Endometrium (tissue), 2 donors: ENCODE measurements at regions not wholly inside any gene's neighbourhood (a gene's known extent, or its start where the extent isn't known, plus 50 kb on each side); places are given as distances from the start of the nearest gene placed in this dataset.

Source experiments
- FAIRE-seq: peaks from 2 replicates; lab custom pipeline; 2012; peaks lifted over from hg19 to GRCh38; lab: Jason Lieb, UNC
- donor health status: control.
- donor health status: control.

DNA sequence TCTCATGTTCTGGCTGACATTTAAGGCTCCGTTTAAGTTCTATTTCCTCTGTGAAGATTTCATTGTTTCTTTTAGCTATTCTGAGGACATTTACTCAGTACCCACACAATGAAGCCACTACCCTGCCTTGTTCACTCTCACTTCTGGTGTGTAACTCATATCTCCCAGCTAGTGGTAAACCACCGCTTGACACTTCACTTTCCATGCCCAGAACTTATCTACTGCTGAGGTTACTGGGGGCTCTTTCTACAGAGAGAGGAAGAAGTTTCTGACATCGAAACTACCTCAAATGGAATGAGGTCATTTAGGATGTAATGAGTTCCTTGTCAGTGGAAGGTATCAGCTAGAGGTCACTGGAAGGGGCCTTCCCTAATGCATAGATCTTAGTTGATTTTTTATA lies 501.5 kb downstream of the DMAC1 start:
- FAIRE-seq, result no peak

DNA sequence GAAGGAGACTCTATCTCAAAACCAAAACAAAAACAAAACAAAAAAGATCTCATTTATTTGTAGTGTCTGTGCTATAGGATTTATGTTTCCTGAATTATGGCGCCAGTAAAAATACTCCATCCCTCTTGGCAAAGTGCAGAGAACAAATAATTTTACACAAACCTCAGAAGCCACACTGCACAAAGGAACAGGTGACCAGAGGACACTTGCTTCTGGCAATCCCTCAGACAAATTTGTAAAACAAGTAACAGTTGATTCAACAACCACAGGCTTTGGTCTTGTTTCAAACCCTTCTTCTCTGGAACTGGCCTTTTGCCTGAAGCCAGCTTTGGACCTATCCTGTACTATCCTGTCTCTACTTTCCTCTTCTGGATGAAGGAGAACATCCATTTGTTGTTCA lies 502.1 kb downstream of the DMAC1 start:
- FAIRE-seq, result no peak

DNA sequence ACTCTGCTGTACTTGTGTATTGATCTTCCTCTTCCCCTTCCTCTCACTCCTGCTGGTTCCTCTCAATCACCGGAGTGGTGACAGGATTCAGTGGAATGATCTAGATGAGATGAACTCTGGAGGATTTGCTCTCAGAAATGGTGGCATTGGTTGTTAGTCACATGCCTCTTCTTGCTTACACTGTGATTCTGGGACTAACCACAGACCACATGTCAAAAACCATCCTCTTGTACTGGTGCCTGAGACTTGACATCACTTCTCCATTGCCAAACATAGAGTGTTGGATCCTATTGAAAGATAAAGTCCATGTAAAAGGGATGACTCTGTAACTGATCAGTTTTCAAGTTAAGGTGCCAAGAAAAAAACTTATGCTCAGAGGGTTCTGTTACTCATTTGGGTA lies 506.5 kb downstream of the DMAC1 start:
- FAIRE-seq, result no peak

DNA sequence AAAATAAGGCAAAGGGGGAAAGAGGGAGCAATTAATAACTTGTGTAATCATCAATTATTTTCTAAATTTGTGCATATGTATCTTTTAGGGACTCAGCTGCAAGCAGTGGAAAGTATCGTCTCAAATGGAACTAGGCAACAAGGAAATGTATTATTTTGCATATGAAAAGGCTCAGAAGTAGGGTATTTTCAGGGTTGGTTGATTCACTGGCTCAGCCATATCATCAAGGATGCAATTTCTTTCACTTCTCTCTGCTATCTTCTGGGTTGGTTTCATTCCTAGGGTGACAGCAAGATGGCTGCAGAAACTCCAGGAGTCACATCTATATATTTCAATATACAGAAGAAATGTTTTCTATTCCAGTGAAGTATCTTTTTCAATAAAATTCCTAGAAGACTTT lies 509.8 kb downstream of the DMAC1 start:
- FAIRE-seq, result no peak

DNA sequence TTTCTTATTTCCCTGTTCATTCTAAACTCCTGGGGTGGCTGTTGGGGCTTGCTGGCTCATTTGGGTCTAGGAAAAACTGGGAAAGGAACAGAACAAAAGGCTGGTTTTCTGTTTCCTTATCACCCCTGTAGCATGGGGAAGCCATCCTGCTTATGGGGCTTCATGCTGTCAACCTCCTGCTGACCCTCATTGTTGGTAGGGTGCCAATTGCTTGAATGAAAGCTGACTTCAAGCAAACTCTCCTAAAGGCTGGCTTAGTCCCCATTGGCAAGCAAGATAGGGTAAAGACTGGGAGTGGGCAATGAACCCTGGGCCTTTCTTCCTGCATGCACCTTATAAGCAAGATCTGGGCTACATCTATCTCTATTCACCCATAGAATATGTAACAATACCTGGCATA lies 511.6 kb downstream of the DMAC1 start:
- no peak for FAIRE-seq

DNA sequence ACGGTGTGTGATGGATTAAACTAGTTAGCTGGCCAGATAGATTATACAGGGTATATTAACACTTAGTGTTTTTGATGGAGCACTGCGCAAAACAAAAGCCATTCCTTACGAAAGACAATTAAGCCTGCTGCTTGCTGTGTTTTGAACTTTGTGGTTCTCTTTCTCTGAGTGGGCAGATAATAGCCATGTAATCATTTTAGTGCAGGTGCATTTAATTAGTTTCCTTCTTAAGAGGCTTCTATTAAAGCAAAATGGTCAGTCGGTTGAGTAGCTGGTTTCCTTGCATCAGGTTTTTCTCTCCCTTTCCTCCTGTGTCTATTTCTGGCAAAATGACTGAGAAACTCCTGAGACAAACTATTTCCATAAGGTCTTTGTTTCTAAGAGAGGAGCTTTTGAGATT lies 512.5 kb downstream of the DMAC1 start:
- no peak for FAIRE-seq

DNA sequence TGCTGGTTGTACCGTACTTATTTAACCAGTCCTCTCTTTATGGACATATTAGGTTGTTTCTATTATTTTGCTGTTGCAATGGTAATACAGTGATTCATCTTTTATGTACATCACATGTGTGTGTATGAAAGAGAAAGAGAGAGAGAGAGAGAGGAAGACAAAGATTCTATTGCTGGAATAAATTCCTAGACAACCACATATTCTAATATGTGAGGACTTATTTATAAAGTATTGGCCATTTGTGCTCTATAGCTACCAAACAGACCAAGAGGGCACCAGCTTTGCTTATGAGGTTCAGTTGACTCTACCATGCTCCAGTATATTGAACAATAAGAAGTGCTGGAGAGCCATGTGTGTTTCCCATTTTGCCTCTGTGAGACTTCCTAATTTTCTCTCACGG lies 513.5 kb downstream of the DMAC1 start:
- no peak for FAIRE-seq

DNA sequence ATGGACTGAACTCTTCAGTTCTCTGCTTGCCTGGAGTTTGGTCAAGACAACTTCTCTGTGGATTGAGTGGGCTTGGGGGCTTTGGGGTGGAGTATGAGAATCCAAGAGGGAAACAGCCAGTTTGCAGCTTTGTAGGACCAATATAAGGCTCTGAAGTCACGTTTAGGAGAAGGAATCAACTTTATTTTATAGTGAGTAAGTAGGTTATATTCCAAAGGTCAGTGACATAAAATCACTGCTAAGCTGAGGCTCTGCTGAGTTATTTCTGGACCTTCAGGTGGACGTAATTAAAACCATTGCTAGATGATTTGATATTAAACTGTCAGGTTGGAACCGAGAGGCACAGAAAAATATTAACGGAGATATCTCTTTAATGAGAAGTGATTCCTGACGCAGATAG lies 514.4 kb downstream of the DMAC1 start:
- FAIRE-seq, result no peak

DNA sequence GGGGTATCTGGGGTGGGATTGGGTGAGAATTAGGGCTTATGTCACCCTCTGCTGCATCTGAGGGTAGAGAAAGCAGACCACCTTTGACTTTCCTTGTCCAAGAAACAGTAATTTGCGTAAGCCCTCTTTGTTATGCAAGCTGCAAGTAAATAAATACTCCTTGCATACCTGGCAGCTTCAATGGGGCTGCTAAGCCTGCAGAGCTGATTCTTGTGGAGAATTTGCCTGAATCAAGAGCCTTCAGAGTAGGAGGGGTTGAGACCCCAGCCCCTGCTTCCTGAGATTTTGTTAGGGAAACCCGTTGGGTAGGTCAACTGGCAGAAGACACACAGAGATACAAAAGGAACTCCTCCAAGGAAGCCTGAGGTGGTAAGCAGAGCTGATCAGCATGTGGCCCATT lies 515.1 kb downstream of the DMAC1 start:
- FAIRE-seq, result no peak

DNA sequence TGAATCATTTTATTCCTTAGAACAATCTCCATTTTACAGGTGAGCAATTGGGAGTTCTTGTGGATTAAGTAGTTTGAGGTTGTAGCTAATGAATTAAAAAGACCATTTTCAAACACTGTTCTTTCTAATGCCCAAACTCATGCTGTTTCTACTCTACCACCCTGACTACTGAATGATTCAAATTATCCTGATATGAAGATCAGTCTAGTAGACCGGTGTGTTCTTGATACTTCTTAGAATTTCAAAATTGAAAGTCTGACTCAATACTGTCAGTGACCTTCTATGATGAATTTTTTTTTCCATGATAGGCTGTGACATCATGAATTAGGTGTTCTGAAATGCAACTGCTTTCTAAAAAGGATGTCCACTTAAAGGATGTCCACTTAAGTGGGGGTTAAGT lies 515.5 kb downstream of the DMAC1 start:
- no peak for FAIRE-seq

DNA sequence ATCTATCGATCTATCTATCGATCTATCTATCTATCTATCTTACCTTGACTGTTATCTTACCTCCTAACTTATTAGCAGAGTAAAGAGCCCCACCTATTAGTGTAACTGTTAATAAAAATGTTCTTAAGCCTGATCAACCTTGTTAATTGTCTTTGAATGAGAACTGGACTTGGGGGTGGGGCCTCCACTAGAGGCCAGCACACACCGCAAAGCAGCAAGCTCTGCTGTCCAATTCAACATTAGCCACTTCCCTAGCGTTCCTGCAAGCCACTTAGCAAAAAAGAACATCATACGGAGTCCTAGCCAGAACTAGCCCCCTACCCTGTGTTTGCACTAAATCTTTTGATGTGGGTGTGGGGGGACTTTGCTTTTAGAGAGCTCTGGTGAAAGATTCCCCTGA lies 515.8 kb downstream of the KDM4C start:
- peak; percentile 8 for FAIRE-seq

DNA sequence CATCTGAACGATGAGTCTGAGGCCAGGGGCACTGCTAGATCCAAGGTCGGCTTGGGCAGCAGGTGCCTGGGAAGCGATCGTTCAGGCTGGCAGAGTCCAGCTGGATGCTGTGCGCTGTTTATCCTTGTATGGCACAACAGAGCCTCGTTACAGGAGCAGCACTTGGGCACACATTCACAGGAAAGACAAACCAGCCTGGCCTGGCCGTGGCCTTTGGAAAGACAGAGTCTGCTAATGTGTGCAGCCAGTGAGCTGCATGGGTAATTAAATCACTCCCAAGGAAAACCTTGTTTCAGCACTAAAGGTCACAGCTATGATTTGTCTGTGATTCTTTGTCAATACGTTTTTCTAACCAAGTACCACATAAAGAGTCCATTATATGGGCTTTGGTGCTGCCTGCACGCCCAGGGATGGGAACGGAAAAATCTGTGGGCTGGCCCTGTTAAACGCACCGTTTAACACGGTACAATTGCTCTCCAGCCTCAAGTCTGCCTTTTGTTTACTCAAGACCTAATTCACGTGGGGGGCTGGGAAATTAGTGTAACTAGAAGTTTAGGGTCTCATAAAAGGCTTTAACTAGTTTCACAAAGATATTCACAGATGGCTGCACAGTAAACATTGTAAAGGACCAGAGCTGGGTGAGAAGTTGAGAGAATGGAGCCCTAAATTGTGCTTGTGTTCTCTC lies 509.3 kb downstream of the KDM4C start:
- FAIRE-seq, result no peak

DNA sequence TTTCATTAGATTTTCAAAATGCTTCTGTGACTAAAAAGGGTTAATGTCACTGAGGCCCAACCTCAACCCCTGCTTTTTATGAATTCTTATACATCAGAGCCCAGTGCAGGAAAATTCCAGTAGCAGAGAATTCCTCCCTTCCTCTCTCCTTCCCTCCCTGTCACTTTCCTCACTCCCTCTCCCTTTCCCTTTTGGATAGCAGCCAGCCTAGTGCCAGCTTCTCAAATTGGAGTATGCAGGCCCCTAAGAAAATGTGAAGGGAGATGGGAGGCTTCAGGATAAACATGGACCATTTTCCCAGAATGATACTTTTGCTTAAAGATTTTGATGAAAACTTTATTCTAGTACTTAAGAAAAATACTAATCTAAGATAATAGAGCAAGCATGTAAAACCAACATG lies 507.4 kb downstream of the KDM4C start:
- FAIRE-seq, result no peak

DNA sequence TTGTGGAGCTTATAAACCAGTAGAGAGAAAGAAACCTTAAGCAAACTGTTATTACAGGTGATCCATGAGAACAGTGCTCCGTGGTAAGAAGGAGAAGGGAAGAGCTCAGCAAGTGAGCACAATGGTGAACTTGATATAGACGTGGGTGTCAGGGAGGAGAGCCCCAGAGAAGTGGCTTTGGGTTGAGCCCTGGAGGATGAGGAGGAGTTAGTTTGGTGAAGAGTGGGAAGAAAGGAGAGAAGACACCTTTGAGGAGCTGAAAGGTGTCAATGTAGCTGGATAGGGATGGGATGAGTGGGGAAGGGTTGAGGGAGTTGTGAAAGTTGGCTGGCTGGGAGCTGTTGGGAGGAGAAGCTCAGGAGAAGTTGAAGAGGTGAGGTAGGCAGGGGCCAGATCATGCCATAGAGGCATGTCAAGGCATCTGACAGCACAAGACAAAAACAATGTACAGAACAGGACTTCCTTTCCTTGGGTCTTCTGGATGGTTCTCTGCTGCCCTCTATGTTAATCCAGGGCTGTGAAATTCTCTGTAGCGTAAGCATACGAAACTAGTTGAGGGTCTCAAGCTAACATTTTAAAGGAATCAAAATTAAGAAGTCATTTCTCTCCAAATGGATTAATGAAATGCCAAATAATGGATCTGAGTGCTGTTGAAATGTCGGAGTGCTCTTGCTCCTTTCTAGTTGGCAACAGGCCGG lies 501.9 kb downstream of the KDM4C start:
- no peak for FAIRE-seq

DNA sequence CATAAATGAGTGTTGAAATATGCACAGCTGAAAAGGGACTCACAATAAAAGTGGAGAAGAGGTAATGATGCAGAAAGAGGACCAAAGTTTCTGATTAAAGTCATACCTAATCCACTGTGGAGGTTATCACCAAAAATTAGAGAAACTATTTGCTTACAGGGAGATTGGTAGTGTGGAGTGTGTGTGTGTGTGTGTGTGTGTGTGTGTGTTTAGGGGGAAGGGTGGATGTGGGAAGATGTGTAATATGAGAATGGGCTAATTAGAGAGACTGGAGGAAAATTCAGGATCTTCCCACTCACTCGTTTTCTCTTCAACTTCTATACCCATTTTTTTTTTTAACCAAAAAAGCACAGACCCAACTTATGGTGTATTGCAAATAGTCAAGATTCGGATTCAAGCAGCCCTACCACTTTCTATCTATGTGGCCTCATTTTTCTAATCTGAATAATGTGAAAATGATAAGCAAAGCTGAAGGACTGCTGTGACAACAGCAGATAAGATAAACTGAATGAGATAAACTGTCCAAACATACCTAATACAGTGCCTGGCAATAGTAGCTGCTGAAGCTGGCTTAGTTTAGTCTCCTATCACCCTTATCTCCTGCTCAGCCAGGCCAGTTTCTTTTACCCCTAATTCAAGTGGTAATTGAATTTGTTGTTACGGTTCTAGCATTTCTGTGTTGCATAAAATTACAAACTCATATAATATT lies 501.1 kb downstream of the KDM4C start:
- FAIRE-seq, result no peak

DNA sequence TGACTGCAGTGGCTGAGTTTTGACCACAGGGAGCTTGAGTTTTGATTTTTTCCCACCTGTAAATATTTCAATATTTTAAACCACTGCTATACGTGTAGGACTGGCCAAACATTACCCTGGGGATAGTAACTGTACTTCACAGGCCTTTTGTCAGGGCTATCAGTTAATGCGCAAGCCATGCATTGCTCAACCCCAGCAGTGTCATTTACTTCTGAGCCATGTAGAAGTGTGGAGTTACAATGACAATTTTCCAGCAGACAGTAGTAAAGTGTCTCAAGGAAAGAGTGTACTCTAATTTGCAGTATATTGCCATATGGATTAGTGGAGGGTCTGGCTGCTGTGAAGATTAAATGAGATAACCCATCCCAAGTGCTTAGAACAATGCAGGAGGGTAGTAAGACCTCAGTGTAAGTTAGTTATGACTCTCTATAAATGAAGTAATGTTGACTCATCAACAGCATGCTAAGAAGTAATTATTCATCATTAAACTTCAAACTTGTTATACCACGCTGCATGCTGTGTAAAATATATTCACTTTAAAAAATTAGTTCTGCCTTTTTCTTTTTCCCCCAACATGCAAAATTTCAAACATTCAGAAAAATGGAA lies 489.2 kb downstream of the KDM4C start:
- FAIRE-seq, result no peak

DNA sequence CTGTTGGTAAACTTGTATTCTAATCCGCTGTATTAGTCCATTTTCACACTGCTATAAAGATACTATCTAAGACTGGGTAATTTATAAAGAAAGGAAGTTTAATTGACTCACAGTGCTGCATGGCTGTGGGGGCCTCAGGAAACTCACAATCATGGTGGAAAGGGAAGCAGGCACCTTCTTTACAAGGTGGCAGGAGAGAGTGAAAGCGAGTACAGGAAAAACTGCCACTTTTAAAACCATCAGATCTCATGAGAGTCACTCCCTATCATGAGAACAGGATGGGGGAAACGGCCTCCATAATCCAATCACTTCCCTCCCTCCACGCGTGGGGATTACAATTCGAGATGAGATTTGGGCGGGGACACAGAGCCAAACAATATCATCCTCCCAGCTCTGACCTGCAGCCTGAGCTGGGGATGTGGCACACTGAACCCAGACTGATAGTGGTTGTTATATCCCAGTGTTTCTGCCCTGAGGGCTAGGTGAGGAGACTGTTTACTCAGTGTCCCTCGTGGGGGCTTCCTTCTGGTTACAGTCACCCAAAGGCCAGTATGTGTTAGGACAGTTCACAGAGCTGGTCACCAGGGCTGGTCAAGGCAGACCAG lies 488.3 kb downstream of the KDM4C start:
- FAIRE-seq, result no peak

DNA sequence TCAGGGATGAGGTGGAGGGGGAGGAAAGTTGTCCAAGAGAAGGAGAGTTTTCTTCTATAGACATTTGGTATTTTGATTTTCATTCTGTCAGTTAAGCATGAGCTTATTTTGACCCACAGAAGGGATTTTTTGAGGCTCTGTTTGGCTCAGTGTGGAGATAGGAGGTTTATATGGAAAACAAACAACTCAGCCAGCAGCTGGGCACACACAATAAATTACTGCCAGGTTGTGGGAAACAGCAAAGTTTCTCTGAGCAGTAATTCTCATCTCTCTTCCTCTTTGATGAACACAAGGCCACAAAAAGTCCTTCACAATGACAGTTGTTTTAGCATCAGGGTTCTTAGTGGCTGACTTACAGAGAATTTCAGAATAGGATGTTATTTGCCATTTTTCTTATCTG lies 486.1 kb downstream of the KDM4C start:
- FAIRE-seq, result no peak

DNA sequence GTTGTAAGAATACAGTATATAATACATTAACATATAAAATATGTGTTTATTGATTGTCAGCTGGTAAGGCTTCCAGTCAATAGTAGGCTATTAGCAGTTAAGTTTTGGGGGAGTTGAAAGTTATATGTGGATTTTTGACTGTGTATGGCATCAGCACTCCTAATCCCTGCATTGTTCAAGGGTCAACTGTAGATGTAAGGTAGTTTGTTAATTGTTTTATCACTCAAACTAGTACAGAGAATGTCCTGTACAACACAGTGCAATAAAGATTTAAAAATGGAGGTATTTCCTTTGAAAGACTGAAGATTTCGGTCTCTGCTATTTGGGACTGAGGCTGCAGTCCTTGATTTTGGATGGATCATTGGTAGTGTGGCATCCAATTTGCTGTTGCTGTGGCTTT lies 484.4 kb downstream of the KDM4C start:
- FAIRE-seq, result no peak

DNA sequence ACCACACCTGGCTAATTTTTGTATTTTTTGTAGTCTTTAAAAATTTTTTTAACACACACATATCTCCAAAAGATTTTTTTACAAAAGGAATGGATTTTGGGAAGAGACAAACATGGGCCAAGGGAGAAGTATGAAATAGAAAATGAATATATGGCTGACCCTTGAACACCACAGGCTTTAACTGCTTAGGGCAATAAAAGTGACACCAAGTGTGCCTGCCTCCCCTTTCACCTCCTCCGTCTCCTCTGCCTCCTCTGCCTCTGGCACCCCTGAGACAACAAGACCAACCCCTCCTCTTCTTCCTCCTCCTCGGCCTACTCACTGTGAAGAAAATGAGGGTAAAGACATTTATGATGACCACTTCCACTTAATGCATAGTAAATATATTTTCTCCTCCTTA lies 483.9 kb downstream of the KDM4C start:
- FAIRE-seq, result no peak

DNA sequence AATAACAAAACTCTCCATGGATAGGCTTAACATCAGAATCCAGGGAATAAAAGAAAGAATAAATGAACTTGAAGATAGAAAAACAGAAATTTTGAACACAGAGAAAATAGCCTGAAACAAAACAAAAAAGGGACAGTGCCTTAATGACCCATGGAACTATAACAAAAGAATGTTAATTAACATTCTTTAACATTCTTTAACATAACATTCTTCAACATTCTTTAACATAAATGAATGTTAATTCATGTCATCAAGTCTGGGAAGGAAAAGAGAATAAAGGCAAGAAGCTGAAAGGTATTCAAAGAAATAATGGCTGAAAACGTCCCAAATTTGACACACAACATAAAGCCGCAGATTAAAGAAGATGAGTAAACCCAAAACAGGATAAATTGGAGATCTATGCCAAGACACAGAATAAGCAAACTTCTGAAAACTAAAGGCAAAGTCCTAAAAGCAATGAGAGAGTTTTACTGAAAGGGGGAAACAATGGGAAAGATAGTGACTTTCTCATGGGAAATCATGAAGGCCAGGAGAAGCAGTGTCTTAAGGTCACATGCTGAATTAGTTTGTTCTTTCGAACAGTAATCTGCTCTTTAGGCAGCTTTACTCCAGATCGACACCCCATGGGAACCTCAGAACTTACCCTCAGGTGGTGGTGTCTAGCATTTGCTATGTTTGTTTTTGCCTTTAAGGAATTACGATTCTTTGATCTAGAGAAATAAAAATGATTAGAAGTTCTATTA lies 483.0 kb downstream of the KDM4C start:
- no peak for FAIRE-seq

DNA sequence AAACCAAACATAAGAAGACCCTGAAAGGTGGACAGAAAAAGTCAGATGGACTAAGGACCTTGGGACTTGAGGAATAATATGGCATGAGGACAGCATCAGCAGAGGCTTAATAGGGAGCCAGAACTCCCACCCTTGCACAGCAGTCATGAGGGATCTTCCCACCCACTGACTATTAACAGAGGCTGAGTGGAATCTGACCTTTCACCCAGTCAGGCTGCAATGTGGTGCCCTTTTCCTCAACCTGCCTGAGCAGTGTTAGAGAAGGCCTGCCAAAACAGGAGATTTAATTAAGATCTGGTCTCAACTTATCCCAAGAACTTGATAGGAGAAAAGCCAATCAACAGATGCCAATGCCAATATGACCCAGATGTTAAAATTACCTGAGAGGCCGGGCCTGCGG lies 481.9 kb downstream of the KDM4C start:
- FAIRE-seq, result no peak
